Loucy (cell line): ENCODE measurements at regions not wholly inside any gene's neighbourhood (a gene's known extent, or its start where the extent isn't known, plus 50 kb on each side); places are given as distances from the start of the nearest gene placed in this dataset.

Experiments used
- H2AFZ ChIP-seq: fragments of 200-600 bp; sonication (generic); 2 replicates; pipeline ENCODE4 v1.6.0; 2016; ENCODE audit warnings: antibody characterized with exemption, mild to moderate bottlenecking, low read length, moderate library complexity
- H3F3A ChIP-seq: fragments of 200-600 bp; 2 replicates; pipeline ENCODE4 v1.6.0; 2016; ENCODE audit warnings: antibody characterized with exemption, low read depth, mild to moderate bottlenecking
- H3K27me3 ChIP-seq: fragments of 200-600 bp; sonication (generic); 2 replicates; pipeline ENCODE4 v1.6.1; 2014; ENCODE audit warnings: low read length, mild to moderate bottlenecking; ENCODE audit not compliant: insufficient read depth, poor library complexity, severe bottlenecking
- H3K36me3 ChIP-seq: fragments of 200-600 bp; sonication (generic); 2 replicates; pipeline ENCODE4 v1.6.1; 2016; ENCODE audit warnings: low read length; ENCODE audit not compliant: insufficient read depth
- H3K4me1 ChIP-seq: fragments of 200-600 bp; sonication (generic); 2 replicates; pipeline ENCODE4 v1.5.1; 2014; ENCODE audit warnings: low read length, mild to moderate bottlenecking; ENCODE audit not compliant: insufficient read depth, poor library complexity, severe bottlenecking
- H3K4me2 ChIP-seq: fragments of 200-600 bp; sonication (generic); 2 replicates; pipeline ENCODE4 v1.6.0; 2014; ENCODE audit warnings: antibody characterized with exemption, low read length, low read depth, mild to moderate bottlenecking; ENCODE audit not compliant: poor library complexity, severe bottlenecking
- H3K4me3 ChIP-seq: fragments of 200-600 bp; sonication (generic); 2 replicates; pipeline ENCODE4 v1.5.1; 2014; ENCODE audit warnings: low read length, mild to moderate bottlenecking, mixed read lengths; ENCODE audit not compliant: poor library complexity, severe bottlenecking
- H3K79me2 ChIP-seq: fragments of 200-600 bp; sonication (generic); 2 replicates; pipeline ENCODE4 v1.6.1; 2014; ENCODE audit warnings: low read length; ENCODE audit not compliant: insufficient read depth
- H3K9ac ChIP-seq: fragments of 200-600 bp; sonication (generic); 2 replicates; pipeline ENCODE4 v1.6.0; 2014; ENCODE audit warnings: mild to moderate bottlenecking, low read depth, low read length, moderate library complexity; ENCODE audit not compliant: poor library complexity, severe bottlenecking
- H3K9me2 ChIP-seq: fragments of 200-600 bp; sonication (generic); replicated peaks from 2 replicates; pipeline ENCODE4 v1.6.1; 2016; ENCODE audit warnings: low read depth, low read length, mixed read lengths
- H3K9me3 ChIP-seq: fragments of 200-600 bp; sonication (generic); 2 replicates; pipeline ENCODE4 v1.6.1; 2014; ENCODE audit warnings: mild to moderate bottlenecking, antibody characterized with exemption, low read length, low read depth; ENCODE audit not compliant: insufficient read depth
- H4K20me1 ChIP-seq: fragments of 200-600 bp; sonication (generic); 2 replicates; pipeline ENCODE4 v1.6.0; 2014; ENCODE audit warnings: antibody characterized with exemption, low read length, mild to moderate bottlenecking; ENCODE audit not compliant: insufficient read depth, poor library complexity, severe bottlenecking
- EZH2phosphoT487 ChIP-seq: fragments of 200-600 bp; IDR thresholded peaks from 2 replicates; pipeline ENCODE4 v1.6.1; 2018; ENCODE audit warnings: antibody characterized with exemption, mild to moderate bottlenecking, moderate library complexity, borderline replicate concordance
- TF ChIP-seq, protein P1 (sequence below): fragments of 200-600 bp; sonication (generic); conservative IDR thresholded peaks from 2 replicates; pipeline ENCODE4 v1.5.1; 2014; ENCODE audit warnings: mild to moderate bottlenecking, antibody characterized with exemption, low read length

DNA sequence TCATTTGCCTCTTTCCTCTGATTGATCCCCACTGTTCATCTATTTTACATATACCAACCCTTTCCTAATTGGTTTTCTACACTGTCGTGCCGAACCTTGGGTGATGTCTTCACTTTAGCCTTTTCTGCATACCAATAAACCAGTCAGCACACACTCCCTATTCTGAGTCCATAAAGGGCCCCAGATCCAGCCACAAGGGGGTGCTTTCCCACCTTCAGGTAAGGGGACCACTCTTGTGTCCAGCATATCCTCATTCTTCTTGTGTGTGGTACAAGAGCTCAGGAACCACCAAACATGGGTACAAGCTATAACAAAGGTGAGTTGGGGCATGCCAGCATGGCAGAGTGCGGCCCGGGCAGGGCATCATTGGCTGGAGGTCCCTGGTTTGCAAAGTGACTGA lies 859.8 kb downstream of the FSCB start:
- Histone ChIP-seq H3K36me3 (no peaks in the 10 kb centered on the region), H3K4me1 (no peaks in the 10 kb centered on the region), H3K9ac (no peak overlapping the region), H4K20me1 (no peaks in the 10 kb centered on the region), H3K9me2 (no peaks in the 10 kb centered on the region), H3K79me2 (no peaks in the 10 kb centered on the region), H3K4me2 (no peak overlapping the region), H3K9me3 (no peaks in the 10 kb centered on the region), H3F3A (no peaks in the 10 kb centered on the region), H2AFZ (no peak overlapping the region), H3K4me3 (no peak overlapping the region), H3K27me3 (no peaks in the 10 kb centered on the region)
- TF ChIP-seq, protein P1, sequence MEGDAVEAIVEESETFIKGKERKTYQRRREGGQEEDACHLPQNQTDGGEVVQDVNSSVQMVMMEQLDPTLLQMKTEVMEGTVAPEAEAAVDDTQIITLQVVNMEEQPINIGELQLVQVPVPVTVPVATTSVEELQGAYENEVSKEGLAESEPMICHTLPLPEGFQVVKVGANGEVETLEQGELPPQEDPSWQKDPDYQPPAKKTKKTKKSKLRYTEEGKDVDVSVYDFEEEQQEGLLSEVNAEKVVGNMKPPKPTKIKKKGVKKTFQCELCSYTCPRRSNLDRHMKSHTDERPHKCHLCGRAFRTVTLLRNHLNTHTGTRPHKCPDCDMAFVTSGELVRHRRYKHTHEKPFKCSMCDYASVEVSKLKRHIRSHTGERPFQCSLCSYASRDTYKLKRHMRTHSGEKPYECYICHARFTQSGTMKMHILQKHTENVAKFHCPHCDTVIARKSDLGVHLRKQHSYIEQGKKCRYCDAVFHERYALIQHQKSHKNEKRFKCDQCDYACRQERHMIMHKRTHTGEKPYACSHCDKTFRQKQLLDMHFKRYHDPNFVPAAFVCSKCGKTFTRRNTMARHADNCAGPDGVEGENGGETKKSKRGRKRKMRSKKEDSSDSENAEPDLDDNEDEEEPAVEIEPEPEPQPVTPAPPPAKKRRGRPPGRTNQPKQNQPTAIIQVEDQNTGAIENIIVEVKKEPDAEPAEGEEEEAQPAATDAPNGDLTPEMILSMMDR: peak; percentile 34
- no peak for TF ChIP-seq EZH2phosphoT487

DNA sequence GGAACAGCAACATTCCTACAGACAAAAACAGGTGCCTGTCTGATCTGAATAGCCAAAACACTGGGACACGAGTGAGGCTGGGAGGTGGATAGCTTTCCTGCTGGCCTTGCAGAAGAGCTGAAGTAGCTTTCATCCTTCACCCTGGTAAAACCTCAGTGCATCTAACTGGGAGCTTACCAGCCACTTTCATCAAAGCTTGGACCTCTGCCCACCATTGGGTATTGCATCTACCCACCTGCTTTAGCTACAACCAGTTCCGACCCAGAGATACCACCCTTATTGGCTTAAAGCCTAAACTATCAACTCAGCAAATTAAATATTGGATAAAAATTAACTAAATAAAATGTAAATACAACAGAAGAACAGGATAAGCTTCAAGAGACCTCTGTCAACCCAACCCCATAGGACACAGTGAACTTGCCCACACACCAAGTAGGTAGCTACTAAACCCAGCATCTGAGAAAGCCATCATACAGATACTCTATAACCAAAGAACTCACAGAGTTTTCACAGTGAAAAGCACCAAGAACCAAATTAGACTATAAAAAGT lies 866.3 kb downstream of the FSCB start:
- Histone ChIP-seq H4K20me1 (no peaks in the 10 kb centered on the region), H3F3A (no peaks in the 10 kb centered on the region), H3K79me2 (no peaks in the 10 kb centered on the region), H3K9ac (no peak overlapping the region), H3K4me2 (no peak overlapping the region), H3K9me3 (no peaks in the 10 kb centered on the region), H3K27me3 (no peaks in the 10 kb centered on the region), H2AFZ (no peak overlapping the region), H3K36me3 (no peaks in the 10 kb centered on the region), H3K9me2 (no peaks in the 10 kb centered on the region), H3K4me3 (no peak overlapping the region), H3K4me1 (no peaks in the 10 kb centered on the region)
- TF ChIP-seq, protein P1: no peak
- no peak for TF ChIP-seq EZH2phosphoT487

DNA sequence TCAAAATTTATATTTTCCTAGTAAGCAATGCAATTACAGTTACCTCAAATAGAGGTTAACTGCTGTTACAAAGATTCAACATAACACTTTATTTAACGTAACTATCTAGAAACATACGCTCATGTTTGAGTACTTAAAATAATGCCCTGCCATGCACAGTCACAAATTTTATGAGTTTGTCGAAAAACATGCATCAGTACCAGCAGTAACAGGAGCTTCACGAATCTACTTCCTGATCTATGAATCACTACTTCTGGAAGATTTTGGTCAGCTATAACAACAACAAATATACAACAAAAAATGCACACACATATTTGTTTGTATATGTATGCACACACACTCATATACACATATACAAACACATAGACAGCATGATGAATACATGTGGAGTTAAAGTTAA lies 881.8 kb downstream of the FSCB start:
- Histone ChIP-seq H3K4me1 (no peaks in the 10 kb centered on the region), H3K27me3 (no peaks in the 10 kb centered on the region), H2AFZ (no peak overlapping the region), H3K4me2 (no peak overlapping the region), H3F3A (no peaks in the 10 kb centered on the region), H3K36me3 (no peaks in the 10 kb centered on the region), H3K79me2 (no peaks in the 10 kb centered on the region), H4K20me1 (no peaks in the 10 kb centered on the region), H3K9me3 (no peaks in the 10 kb centered on the region), H3K9ac (no peak overlapping the region), H3K9me2 (no peaks in the 10 kb centered on the region), H3K4me3 (no peak overlapping the region)
- TF ChIP-seq, protein P1: no peak
- TF ChIP-seq EZH2phosphoT487: no peak
